ENCODE measurements at regions not wholly inside any gene's neighbourhood (a gene's known extent, or its start where the extent isn't known, plus 50 kb on each side); places are given as distances from the start of the nearest gene placed in this dataset.
"Not testable (repeated sequence)": the region's sequence is repeated elsewhere in the genome, so short reads cannot be mapped to it uniquely, and the experiment has no call there.

- no peak for DNase-seq
- Mint-ChIP-seq H3K9me3 (peaks cover 0 to 2% (median 0%) of the 10 kb centered on the region in 6 donors), H3K4me1 (peaks cover 0 to 2% of the 10 kb centered on the region in 2 donors), H3K27me3 (ENCODE audit: low read depth in 3 of 3) (peaks cover 0 to 3% (median 0%) of the 10 kb centered on the region in 3 donors), H3K27ac (no peak overlapping the region), H3K4me3 (peak overlapping the region in 4 of 5 donors; percentile 0 to 44 (median 36)), H3K36me3 (no peaks in the 10 kb centered on the region)
These were observed 122.8 kb downstream of the RBMX2 start for GRCh38 chrX:130524476-130525194.

GRCh38 chrX:130529531-130529930, 127.7 kb downstream of the RBMX2 start:
- Mint-ChIP-seq H3K36me3 (no peaks in the 10 kb centered on the region), H3K27ac (no peak overlapping the region), H3K27me3 (ENCODE audit: low read depth in 3 of 3) (peaks cover 0 to 3% (median 3%) of the 10 kb centered on the region in 3 donors), H3K4me3 (no peak overlapping the region), H3K9me3 (peaks cover 0 to 2% (median 0%) of the 10 kb centered on the region in 6 donors), H3K4me1 (no peaks in the 10 kb centered on the region)
- no peak for DNase-seq

- Mint-ChIP-seq H3K27me3 (ENCODE audit: low read depth in 3 of 3) (peaks cover 0 to 9% (median 3%) of the 10 kb centered on the region in 3 donors), H3K4me1 (no peaks in the 10 kb centered on the region), H3K9me3 (no peaks in the 10 kb centered on the region)
These were observed 129.3 kb downstream of the RBMX2 start for GRCh38 chrX:130531066-130531465.

GRCh38 chrX:130539721-130540321, 138.0 kb downstream of the RBMX2 start:
- DNase-seq = peak in 2 of 3 donors; percentile 16 to 26
- H3K27ac Mint-ChIP-seq = no peak overlapping the region
- no peaks in the 10 kb centered on the region for H3K36me3 Mint-ChIP-seq
- peaks cover 4 to 16% (median 5%) of the 10 kb centered on the region in 3 donors for H3K27me3 Mint-ChIP-seq (ENCODE audit: low read depth in 3 of 3)
- no peak overlapping the region for H3K4me3 Mint-ChIP-seq
- no peaks in the 10 kb centered on the region for H3K4me1 Mint-ChIP-seq
- no peaks in the 10 kb centered on the region for H3K9me3 Mint-ChIP-seq

More at GRCh38 chrX:130531066-130531465, 129.3 kb downstream of the RBMX2 start:
- Mint-ChIP-seq H3K4me3 (no peak overlapping the region), H3K36me3 (no peaks in the 10 kb centered on the region), H3K27ac (no peak overlapping the region)
- DNase-seq = no peak

DNA sequence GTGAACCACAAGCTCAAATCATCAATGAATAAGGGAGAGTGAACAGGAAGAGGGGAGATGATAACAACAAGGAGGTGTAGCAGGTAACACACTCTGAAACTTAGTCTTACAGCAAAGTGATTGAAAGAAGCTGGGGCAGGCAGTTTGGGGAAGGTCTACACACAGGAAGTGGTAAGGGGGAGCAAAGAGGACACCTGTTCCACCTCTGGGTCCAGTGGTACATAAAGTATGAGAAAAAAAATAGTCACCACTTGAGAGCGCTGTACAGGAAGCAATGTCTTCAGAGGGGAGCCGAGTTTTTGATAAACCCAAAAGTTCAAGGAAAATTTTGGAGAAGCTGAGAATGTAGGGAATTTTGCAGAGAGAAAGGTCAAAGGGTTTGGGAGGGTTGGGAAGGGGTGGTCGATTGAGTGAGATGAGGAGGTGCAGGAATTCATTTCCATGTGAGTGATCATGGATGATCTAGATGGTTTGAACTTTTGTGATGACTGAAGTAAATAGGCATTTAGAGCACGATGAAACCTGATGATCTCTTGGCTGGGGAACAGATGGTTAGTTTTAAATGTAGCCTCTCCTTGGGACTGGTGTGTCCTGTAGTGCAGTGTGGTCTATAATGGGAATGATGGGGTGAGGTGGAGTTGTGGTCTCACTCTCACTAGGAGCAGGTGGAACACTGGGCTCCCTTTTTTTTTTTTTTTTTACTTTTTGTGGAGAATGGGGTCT, 142.0 kb downstream of the RBMX2 start:
- Mint-ChIP-seq H3K4me3 (no peak overlapping the region), H3K4me1 (no peaks in the 10 kb centered on the region), H3K36me3 (no peaks in the 10 kb centered on the region), H3K27ac (no peak overlapping the region), H3K9me3 (no peaks in the 10 kb centered on the region), H3K27me3 (ENCODE audit: low read depth in 3 of 3) (peaks cover 0 to 6% (median 1%) of the 10 kb centered on the region in 3 donors)
- no peak for DNase-seq

DNA sequence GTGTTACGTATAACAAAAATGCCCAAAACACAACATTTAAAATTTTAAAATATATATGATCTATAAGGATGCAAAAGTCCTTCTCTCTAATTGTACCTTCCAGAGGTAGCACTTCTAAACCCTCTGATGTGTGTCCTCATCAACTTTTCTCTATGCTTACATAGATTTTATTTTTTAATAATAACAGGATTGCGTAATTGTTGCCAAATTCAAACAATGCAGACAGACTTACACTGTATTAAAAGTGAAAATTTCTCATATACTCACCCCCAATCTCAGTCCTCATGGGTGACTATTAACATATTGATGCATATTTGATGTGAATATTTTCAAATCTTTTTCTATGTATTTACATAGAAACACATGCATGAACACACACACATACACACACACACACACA, 144.0 kb downstream of the RBMX2 start:
- Mint-ChIP-seq H3K36me3 (no peaks in the 10 kb centered on the region), H3K4me3 (no peak overlapping the region)

DNA sequence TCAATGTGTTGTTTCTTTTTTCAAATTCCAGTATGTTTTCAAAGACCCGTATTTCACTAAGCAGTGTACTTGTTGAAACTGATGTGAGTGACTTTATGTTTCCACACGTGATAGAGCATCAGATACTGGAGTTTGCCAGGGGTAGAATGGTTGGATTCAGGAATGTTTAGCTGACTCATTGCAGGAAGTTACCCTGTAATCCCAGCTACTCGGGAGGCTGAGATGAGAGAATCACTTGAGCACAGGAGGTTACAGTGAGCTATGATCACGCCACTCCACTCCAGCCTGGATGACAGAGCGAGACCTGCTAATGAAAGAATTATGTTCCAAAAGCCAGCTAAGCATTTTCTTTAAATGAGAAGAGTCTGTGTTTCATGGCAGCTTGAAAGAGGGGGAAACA, 147.6 kb downstream of the RBMX2 start:
- not testable (repeated sequence) for H3K27me3 Mint-ChIP-seq (ENCODE audit: low read depth in 3 of 3); H3K27ac Mint-ChIP-seq; H3K36me3 Mint-ChIP-seq; H3K4me3 Mint-ChIP-seq; H3K9me3 Mint-ChIP-seq; H3K4me1 Mint-ChIP-seq; DNase-seq

More for the DNA sequence above, 144.0 kb downstream of the RBMX2 start:
- Mint-ChIP-seq H3K4me1 (no peaks in the 10 kb centered on the region), H3K27ac (no peak overlapping the region), H3K9me3 (no peaks in the 10 kb centered on the region), H3K27me3 (ENCODE audit: low read depth in 3 of 3) (peaks cover 0 to 3% (median 0%) of the 10 kb centered on the region in 3 donors)
- DNase-seq = no peak

DNA sequence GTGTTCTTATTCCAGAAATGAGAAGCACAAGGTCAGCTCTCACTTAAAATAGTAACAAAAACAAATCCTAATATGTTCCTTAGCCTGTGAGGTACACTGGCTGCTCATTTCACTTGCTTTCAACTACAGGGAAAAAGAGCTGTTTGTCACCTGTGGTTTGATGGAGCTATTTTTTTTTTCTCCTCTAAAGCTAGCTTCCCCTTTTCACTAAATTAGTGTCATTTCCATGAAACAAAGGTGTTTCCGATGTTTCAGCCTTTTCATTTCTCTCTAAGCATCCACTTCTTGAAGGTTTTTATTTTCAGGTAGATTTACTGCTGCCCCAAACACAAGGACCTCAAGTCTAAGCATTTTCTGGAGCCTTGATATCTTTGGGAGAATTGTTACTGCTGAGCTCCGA, 148.6 kb downstream of the RBMX2 start:
- no peak for DNase-seq
- Mint-ChIP-seq H3K9me3 (peaks cover 0 to 2% (median 0%) of the 10 kb centered on the region in 6 donors), H3K36me3 (no peaks in the 10 kb centered on the region), H3K27me3 (ENCODE audit: low read depth in 3 of 3) (peaks cover 3 to 5% (median 3%) of the 10 kb centered on the region in 3 donors), H3K4me3 (no peak overlapping the region), H3K27ac (no peak overlapping the region), H3K4me1 (no peaks in the 10 kb centered on the region)

- Mint-ChIP-seq H3K27ac (no peak overlapping the region), H3K4me3 (no peak overlapping the region), H3K27me3 (ENCODE audit: low read depth in 3 of 3) (peaks cover 3 to 5% (median 3%) of the 10 kb centered on the region in 3 donors), H3K36me3 (no peaks in the 10 kb centered on the region), H3K4me1 (no peaks in the 10 kb centered on the region), H3K9me3 (peaks cover 0 to 2% (median 0%) of the 10 kb centered on the region in 6 donors)
- no peak for DNase-seq
These were observed 150.8 kb downstream of the RBMX2 start for GRCh38 chrX:130552444-130553073.

DNA sequence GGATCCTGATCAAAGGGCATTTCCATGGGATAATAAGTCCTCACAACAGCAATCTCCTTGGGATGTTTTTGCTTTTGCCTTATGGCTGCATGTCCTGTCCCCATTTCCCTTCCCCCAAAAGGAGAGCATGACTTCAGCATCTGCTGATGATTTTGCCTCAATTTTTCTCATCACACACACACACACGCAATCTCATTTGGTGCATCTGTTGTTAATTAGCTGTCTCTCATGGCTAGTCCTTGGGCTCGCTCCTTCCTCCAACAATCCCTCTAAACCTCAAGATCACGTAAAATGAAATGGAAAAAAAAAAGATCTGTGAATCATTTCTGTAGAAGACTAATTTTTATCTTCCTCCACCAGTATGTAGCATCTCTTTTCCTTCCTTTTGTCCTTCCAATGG, 153.6 kb downstream of the RBMX2 start:
- DNase-seq = no peak
- Mint-ChIP-seq H3K4me1 (no peaks in the 10 kb centered on the region), H3K4me3 (no peak overlapping the region), H3K27ac (no peak overlapping the region), H3K9me3 (peaks cover 0 to 2% (median 0%) of the 10 kb centered on the region in 6 donors), H3K36me3 (no peaks in the 10 kb centered on the region), H3K27me3 (ENCODE audit: low read depth in 3 of 3) (peaks cover 0 to 6% (median 3%) of the 10 kb centered on the region in 3 donors)

- Mint-ChIP-seq H3K4me3 (no peak overlapping the region), H3K36me3 (no peaks in the 10 kb centered on the region), H3K27ac (no peak overlapping the region), H3K27me3 (ENCODE audit: low read depth in 3 of 3) (peaks cover 0 to 6% (median 3%) of the 10 kb centered on the region in 3 donors), H3K4me1 (no peaks in the 10 kb centered on the region), H3K9me3 (peaks cover 0 to 2% (median 0%) of the 10 kb centered on the region in 6 donors)
- DNase-seq = no peak
These were observed 154.0 kb downstream of the RBMX2 start for GRCh38 chrX:130555757-130556156.

DNA sequence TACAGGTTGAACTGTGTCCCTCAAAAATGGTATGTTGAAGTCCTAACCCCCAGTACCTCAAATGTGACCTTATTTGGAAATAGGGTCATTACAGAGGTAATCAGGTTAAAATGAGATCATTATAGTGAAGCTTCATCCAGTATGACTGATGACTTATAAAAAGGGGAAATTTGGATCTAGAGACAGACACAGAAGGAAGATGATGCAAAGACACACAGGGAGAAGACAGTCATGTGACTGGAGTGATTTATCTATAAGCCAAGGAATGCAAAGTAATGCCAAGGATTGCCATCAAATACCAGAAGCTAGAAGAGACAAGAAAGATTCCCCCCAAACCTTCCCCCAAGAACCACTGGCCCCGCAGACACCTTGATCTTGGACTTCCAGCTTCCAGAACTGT, 155.2 kb downstream of the RBMX2 start:
- H3K4me1 Mint-ChIP-seq = no peaks in the 10 kb centered on the region
- H3K27me3 Mint-ChIP-seq (ENCODE audit: low read depth in 3 of 3) = peaks cover 4 to 8% (median 5%) of the 10 kb centered on the region in 3 donors
- no peak overlapping the region for H3K4me3 Mint-ChIP-seq
- no peaks in the 10 kb centered on the region for H3K36me3 Mint-ChIP-seq
- DNase-seq = no peak
- H3K9me3 Mint-ChIP-seq = no peaks in the 10 kb centered on the region
- no peak overlapping the region for H3K27ac Mint-ChIP-seq

DNA sequence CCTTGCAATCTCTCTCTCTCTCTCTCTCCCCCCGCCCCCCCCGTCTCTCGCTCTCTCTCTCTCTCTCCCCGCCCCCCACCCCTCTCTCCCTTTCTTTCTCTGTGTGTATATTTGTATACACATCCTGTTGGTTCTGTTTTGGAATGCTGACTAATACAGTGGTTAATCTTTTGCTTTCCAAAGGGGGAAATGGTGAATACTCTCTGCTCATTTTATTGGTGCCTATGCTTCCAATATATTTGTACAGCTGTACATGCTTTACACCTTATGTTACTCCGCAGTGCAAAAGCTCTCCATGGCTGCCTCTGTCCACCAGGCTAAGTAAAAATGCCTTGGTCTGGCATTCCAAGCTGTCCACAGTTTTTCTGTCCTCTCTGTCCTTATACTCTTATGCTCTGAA, 158.8 kb downstream of the RBMX2 start:
- no peaks in the 10 kb centered on the region for H3K9me3 Mint-ChIP-seq
- H3K27ac Mint-ChIP-seq = no peak overlapping the region
- H3K4me1 Mint-ChIP-seq = no peaks in the 10 kb centered on the region
- peaks cover 3 to 4% (median 3%) of the 10 kb centered on the region in 3 donors for H3K27me3 Mint-ChIP-seq (ENCODE audit: low read depth in 3 of 3)
- no peak overlapping the region for H3K4me3 Mint-ChIP-seq
- no peaks in the 10 kb centered on the region for H3K36me3 Mint-ChIP-seq
- DNase-seq = no peak

- H3K9me3 Mint-ChIP-seq = no peaks in the 10 kb centered on the region
- H3K27ac Mint-ChIP-seq = no peak overlapping the region
- H3K36me3 Mint-ChIP-seq = no peaks in the 10 kb centered on the region
- no peak for DNase-seq
- H3K4me3 Mint-ChIP-seq = no peak overlapping the region
- no peaks in the 10 kb centered on the region for H3K4me1 Mint-ChIP-seq
- peaks cover 3 to 4% (median 3%) of the 10 kb centered on the region in 3 donors for H3K27me3 Mint-ChIP-seq (ENCODE audit: low read depth in 3 of 3)
These were observed 160.1 kb downstream of the RBMX2 start for GRCh38 chrX:130561930-130562329.

All from immature natural killer cell (primary cell).